Left hindlimb (tissue), 1 donor: ENCODE measurements at regions not wholly inside any gene's neighbourhood (a gene's known extent, or its start where the extent isn't known, plus 50 kb on each side); places are given as distances from the start of the nearest gene placed in this dataset.
"Not testable (repeated sequence)": the region's sequence is repeated elsewhere in the genome, so short reads cannot be mapped to it uniquely, and the experiment has no call there.

Experiments used
- DNase-seq: peaks from one replicate; pipeline ENCODE4 v3.0.0-alpha.2; 2018

DNA sequence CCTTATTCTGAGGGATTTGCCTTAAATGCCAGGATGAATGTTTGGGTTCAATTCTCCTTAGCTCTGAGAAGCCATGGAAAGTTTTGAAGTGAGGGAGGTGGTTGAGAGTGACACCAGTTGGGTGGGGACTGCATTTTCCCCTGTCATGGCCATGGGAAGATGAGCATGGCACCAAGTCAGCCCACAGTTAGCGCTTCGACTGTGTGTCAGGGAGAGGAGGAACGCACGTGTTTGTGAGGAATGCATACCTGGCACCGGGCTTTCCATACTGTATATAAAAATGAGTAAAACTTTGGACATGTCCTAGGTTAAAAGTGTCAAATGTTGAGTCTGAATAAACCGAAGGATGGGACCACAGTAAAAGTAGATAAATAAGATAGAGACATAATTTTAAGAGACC lies 187.5 kb upstream of the KL start:
- no peak for DNase-seq

DNA sequence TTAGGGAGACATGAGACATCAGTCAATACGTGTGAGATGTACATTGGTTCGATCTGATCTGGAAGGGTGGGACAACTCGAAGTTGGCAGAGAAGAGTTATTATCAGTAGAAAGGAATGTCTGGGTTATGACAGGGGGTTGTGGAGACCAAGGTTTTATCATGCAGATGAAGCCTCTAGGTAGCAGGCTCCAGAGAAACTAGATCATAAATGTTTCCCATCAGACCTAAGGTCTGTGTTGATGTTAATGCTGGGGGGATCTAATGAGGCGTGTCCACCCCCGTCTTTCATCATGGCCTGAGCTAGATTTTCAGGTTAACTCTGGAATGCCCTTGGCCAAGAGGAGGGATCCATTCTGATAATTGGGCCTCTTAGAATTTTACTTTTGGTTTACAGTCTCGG lies 187.0 kb upstream of the KL start:
- DNase-seq: no peak

DNA sequence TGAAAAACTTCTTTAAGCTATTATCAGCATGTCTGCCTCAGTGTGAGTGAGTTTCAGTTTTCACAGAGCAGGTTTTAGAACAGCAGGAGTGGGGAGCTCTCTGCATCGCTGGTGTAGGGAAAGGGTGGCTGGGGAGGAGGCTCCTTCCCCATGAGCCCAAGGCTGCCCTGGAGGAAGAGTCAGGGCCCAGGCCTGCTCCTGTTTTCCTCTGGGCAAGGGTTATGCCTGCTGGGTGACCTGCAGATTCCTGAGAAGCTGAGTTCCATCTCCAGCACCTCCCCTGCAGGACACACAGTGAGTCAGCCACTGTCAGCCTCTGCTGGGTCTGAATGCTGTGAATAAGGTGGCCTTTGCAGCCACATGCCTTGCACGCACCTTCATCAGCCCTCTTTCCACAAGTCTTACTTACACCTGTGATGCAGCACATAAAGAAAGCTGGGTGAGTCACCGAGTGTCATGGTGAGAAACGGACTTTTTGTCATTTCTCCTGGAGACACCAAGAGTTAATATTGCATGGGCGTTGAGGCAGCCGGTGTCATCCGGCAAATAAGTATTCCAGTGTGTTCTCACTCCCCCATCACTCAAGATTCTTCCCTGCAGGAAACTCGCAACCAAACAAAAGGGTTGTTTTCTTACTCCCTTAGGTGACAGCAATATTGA lies 186.4 kb upstream of the KL start:
- DNase-seq: no peak

DNA sequence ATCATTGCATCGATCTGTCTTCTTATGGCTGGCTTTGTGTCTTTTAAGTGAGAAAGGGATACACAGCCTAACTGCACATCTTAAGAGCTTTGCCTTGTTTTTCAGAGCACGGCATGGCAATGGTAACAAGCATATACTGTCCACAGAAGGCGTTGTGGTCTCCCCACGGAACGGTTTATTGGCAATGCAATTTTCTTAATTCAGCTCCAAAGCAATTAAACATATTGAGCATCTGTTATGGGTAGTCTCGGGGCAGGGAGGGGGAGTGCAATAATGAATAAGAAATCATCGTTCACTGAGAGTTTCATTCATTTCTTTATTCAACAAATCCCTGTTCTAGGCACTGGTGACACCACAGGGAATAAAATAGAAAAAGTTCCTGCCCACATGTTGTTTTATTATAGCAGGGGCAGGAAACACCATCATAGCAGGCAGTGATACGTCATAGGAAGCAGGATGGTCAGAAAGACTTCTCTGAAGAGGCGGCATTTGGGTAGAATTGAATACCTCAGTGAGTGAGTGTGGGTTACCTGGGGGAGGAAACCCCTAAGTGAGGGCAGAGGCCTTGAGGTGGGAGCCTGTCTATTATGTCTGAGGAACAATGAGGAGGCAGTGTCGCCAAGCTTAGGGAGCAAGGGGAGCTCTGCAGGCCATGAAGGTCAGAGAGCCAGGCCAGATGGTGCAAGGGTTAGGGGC lies 185.7 kb upstream of the KL start:
- DNase-seq: no peak

DNA sequence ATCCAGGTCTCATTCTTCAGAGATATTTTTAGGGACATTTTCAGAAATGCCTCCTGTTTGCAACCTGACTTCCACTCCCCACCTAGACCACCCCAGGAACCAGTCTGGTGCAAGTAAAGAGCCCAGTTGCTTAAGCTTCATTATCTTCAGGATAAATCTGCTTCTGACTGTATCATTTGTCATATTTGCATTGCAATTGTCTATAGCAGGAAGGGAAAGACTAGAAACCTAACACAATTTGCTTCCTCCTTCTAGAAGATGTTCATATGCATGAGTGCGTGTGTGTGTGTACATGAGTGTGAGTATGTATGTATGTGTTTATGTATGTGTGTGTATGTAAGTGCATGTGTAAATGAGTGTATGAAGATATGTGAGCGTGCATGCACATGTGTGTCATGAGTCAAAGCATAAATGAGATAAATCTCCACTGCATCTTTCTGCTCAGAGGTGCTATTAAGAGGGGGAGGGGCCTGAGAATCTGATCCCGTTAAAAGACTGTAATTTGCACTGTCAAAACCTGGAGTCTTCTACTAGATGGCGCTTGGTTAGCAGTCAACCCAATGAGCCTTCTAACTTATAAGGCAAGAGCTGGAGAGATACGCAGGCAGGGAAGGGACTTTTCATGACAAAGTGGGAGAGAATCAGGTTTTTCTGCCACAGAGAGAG lies 178.8 kb upstream of the KL start:
- DNase-seq: no peak

DNA sequence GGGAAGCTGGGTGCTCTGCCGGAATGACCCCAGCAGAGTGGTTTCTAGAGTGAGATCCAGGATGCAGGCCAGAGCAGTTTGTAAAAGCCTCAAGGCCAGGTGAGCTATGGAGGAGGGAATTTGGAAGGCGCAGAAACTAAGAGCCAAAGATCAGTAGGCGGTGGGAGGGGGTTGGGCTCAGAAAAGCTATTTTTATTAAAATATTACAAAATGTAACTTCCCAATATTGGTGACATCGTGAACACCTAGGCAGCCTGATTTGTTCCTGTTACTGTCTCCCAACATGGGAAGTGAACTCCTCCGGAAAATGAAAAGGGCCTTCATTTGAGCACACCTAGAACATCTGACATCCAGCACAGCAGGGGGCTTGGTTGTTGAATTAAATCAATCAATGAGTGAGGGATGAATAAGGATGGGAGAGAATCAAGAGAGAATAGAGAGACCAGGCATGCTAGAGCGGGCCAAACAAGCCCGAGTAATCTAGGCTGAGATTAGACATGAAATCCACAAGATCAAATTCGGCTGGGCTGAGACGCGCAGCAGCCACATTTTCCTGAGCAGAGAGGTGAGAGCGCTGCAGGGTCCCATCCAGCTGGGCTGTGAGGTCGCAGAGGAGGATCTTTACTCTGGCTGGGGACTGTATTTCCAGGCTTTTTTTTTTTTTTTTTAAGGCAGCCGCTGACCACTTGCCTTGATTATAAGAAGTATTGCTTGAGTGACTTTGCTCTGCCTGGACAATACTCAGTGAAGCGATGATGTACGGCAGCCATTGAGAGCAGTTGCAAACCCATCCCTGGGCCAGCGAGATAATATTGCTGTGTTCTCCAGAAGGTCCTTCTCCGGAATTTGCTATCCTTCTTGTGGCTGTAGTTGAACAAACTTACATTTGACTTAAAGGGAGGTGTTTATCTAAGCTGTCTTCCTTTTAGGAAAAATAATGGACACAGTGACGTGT lies 178.0 kb upstream of the KL start:
- DNase-seq: no peak

DNA sequence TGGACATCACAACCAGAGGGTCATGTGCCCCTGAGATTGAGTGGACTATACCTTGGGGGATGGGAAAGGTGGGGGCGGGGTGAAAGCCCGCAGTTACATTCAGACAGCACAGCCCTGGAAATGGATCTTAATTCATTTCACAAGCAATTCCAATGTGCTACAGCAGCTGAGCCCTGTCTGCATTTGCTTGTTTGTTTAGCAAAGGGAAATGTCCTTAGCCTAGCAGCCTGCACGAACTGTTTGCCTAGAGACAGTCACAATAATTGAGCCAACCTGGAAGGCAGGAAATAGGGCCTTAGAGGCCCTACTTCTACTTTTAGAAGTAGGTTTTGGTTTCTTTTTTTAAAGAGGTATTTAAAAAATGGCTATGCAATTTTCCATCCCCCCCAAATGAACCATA lies 177.3 kb upstream of the KL start:
- no peak for DNase-seq

DNA sequence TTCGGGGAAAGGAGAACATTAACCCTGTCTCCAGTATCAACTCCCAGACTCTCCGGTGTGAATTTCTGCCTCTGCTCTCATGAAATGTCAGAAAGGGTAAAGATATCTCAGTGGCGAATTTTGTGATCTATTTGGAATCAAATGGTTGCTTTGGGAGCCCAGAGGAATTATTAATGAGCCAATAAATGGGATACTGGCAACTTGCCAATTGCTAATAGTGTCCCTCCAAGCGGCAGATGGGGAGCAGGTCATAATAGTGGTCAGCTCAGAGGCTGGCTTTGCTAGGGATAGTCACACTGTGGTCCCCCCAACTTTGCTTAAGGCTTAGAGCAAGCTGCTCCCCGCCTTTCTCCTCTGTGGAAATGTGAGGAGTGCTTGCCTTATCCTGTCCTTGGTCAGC lies 176.1 kb upstream of the KL start:
- DNase-seq: no peak

DNA sequence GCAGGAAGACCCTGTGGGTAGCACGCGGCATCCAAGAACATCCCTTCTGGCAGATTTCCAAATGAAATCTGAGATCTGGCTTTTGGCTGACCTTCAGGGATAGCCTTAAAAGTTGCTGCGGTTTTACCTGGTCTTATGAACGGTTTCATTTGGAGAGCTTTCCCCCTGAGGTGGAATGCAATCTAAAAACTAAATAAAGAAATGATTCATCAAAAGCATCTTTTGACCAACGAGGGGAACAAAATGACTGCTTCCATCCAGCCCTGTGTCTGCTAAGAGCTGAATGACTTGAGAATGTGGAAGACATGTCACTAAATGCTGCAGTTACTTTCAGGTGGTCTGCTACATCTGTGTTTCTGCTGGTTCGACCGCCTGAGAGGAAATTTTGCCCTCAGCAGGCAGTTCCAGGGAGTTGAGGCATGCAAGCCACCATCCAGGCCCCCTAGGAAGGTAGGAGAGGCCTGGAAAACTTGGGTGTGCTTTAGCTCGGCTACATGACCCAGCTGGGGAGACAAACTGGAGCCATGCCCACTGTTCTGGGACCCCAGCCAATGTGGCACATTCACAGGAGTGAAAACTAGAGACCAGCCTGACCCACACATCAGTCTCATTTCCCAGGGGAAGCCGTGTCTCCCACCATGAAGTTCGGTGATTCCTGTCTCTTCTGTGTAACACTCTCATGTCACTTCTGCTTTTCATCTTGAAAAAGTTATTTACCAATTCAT lies 175.1 kb upstream of the KL start:
- peak; percentile 52 for DNase-seq

DNA sequence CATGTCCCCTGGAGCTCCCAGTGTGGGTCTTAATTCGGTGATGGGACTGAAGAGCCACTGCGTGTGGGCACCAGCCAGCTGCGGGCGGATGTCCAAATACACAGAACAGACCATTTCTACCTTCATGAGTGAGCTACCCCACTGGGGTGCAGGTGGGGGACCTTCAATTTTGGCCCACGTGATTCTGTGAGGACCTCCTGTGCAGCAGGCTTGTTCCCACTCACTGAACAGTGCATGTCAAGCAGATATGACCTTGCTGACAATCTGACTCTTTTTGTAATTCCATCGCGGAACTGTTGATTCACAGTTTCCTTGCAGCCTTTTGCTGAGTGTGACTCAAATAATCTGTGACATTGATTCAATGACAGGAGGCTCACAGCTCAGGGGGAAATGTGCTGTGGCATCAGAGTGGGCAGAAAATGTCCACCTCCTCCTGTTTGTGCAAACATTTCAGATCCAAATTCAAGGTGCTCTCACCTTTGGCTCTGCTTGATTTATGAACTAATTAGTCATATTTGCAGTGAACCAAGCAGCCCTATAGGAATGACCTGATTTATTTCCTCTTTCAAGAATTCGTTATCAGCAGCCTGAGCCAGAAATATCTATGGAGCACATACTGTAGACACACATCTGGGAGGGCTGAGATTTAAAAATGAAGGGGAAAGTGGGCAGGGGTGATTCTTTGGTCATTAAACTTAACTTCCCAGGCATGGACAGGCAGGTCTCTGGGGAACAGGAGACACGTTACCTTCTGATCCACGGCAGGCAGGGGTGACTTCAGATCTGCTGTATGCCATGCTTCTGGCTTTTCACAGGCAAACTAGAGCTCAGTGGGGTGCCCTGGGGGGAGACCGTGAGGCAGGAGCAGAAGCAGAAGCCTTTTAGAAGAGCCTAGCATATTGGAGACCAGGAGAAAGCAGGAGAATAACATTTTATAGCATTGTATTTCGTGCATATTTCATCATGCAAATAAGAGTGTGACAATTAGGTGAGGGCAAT lies 170.0 kb upstream of the KL start:
- DNase-seq: no peak

DNA sequence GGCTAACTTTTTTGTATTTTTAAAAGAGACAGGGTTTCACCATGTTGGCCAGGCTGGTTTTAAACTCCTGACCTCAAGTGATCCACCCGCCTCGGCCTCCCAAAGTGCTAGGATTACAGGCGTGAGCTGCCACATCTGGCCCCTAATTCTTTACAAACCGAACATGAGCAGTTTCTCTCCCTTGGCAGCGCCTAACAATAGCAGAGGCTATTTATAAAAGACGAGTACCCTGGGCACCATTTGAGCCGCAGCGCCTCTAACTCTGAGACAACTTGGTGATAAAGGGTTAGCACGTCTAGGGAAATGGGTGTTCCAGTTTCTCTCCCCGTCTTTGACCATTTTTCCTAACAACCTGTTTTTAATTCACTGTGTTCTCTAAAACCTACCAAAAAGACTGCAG lies 168.2 kb upstream of the KL start:
- DNase-seq: not testable (repeated sequence)

DNA sequence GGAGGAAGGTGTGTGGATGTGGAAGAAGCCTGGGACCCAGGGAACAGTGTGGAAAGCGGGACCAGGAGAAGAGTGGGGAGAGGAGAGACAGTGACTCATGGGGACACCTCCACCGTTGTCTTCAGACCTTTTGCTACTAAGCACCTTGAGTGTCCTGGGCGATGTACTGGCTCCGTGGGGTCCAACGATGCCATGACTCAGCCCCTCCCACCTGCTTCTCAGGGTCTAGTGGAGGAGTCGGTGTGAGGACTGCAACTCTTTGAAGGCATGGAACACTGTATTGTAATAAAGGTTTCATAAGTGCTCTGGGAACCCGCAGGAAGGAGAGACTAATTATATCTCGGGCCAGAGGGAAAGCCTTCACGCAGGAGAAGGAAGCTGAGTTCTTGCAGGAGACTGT lies 166.9 kb upstream of the KL start:
- DNase-seq: no peak

DNA sequence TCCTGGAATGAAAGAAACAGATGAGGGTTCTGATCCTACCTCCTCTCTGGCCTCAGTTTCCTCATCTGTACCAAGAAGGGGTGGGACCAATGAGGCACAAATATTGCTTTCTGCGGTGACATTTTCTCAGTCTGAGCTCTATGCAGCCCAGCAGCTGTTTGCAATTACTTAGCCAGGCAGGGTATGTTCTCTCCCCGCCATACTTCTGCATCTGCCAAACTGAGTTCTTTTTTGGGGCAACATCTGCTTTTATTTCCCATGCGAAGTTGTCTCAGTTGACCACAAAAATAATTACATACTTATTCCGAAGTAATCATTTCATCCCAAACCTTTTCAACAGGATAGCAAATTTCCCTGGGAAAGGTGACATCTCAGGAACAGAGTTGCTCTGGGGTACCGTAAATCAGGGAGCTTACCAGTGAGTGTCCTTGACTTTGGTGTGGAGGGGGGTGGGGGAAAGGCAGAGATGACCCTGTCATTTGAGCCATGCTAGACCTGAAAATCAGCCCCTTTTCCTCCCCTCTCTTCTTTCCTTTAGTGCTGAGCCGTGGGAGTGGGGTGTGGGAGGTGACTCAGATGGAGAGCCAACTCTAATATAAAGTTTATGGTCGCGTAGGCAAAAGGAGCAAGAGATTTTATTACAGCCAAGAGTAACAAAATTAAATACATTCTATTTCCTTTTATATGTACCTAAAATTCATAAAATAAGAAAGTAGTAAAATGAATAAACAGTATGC lies 165.7 kb upstream of the KL start:
- DNase-seq: no peak

DNA sequence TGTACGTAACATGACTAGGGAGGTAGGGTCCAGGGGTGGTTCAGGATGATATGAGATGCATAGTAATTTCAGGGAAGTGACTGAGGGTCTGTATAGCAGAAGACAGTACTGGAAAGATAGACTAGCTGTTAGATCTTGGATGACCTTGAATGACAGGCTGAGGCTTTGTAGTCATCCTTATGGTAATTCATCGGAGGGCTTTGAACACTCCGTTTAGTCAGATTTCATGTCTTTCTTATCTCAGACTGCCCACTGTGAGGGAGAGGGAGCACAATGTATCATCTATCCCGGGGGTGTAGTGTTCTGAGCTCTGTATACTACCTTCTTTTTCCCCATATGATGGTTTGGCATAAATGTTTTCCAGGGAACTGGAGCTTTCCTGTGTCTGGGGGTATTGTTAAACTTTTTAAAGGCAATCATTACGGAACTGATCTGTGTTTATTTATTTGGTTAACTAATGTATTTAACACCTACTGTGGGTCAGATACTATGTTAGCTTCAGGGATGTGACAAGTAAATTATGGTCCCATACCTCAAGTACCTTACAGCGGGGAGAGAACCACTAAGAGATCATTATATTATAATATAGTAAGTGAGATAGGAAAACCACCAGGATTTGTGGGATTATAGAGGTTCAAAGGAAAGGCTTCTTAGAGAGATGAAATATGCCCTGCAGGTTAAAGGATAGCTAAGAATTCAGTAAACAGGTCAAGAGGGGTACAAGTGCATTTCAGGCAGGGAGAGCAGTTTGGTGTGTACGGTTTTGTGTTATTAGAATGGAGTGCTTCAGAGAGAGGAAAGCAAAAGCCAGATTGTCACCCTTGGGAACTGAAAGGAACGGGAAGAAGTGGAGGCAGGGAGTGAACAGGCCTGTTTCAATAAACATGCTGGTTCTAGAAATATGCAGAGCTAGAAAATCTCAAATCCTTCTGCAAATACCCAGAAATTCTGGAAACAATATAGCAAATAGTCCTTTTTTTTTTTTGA lies 164.8 kb upstream of the KL start:
- no peak for DNase-seq

DNA sequence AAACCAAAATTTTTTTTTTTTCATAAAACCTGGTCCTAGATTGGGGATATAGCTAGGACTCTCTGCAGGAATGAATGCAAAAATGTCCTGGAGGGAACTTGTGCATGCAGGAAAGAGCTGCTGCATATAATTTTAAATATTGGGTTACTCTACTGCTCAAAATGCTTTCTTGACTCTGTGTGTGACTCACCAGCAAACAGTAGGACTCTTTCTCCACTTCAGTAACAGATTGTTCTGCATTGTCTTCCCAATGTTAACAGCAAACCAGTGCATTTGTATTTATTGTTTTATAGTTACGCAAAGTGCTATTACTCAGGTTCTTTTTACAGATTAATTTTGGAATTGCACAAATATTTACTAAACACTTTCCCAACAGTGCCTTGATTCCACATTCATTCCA lies 163.7 kb upstream of the KL start:
- no peak for DNase-seq

DNA sequence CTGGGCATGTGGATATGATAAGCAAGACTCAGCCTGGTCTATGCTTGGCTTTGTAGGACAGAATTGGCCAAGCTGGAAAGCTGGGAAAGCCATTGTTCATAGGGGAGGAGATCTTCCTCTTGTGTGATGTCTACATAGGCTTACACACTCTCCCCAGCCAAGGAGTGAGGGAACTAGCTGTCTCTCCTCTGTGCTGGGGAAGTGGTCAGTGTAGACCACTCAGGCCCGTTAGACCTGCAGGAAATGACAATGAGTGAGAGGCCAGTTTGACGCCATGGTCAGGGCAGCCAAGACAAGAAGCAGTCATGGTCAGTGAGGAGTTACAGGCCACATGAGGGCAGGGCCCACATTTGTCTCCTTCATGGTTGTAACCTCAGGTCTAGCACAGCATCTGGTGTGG lies 159.1 kb upstream of the KL start:
- DNase-seq: no peak

DNA sequence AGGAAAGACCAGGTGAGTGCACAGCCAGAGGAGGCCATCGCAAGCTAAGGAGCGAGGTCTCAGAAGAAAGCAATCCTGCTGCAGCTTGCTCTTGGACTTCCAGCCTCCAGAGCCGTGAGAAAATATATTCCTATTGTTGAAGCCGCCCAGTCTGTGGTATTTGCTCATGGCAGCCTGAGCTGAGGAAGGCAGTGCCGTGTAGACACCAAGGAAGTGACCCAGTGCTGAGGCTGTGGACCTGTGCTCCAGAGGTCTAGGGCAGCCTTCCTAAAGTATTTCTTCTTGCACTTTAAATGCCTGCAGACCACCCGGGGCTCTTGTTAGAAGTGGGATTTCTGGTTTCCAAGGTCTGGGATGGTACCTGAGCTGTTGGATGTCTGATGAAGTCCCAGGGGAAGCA lies 158.5 kb upstream of the KL start:
- DNase-seq: no peak

DNA sequence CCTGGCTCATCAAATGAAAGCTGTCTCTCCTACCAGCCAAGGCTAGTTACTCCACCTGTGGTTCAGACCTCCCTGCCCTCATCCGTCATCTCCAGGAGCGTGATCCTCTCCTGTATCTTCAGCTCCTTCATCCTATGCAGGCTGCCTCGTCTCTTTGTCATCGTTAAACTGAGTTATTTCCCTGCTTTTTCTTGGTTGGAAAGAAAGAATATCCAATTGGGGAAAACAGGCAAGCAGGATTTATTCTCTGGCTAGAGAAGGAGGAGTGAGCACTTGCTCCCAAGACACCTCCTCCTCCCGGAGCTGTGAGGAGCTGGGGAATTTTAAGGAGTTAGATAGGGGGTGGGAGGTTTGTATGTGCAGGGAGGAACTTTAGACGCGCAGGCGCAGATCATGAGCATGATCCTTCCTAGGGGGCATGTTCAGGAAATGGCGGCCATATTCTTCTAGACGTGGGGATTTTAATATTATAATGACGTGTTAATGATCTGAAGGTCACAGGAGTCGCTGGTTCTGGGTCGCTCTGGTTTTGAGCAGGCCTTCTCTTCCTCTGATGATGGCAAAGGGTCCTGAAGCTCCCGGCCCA lies 156.4 kb upstream of the KL start:
- no peak for DNase-seq

DNA sequence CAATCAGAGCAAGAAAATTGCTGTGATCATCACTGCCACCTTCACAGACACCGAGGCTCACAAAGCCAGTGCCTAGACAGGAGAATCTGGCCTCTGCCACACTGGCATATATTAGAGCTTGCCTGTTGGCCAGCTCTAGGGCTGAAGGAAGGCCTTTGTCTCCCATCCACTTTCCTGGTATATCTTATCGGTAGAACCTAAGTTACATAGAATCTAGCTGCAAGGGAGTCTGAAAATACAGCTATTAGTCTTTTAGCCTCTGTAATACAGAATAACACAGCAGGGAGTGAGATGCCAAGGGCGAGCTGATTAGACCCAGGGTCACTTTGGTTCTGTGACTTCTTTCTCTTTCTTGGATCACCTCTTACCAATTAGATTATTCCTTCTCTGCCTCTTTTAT lies 154.9 kb upstream of the KL start:
- DNase-seq: no peak
